ENCODE measurements at regions not wholly inside any gene's neighbourhood (a gene's known extent, or its start where the extent isn't known, plus 50 kb on each side); places are given as distances from the start of the nearest gene placed in this dataset.

GRCh38 chr2:22944143-22944542, 440.8 kb upstream of the KLHL29 start:
- Histone ChIP-seq H3K9me3 (no peaks in the 10 kb centered on the region), H3K27me3 (replicated peaks; ENCODE audit: insufficient read depth) (no peaks in the 10 kb centered on the region), H3K4me3 (no peak overlapping the region), H3K27ac (no peak overlapping the region), H3K36me3 (no peaks in the 10 kb centered on the region), H3K4me1 (replicated peaks) (no peaks in the 10 kb centered on the region)
- no peak for DNase-seq (ENCODE audit: low spot score)
- 87% methylated on average over 7 of the region's 7 CpGs for WGBS
- TF ChIP-seq CTCF (IDR thresholded peaks at IDR 0.05) = no peak
- intact Hi-C loops (cut with DNase I) = no loop called here

- Histone ChIP-seq H3K27ac (no peak overlapping the region), H3K4me1 (replicated peaks) (no peaks in the 10 kb centered on the region), H3K9me3 (no peaks in the 10 kb centered on the region), H3K36me3 (no peaks in the 10 kb centered on the region), H3K27me3 (replicated peaks; ENCODE audit: insufficient read depth) (no peaks in the 10 kb centered on the region), H3K4me3 (no peak overlapping the region)
- DNase-seq (ENCODE audit: low spot score) = no peak
- intact Hi-C loops (cut with DNase I) = no loop called here
- TF ChIP-seq POLR2AphosphoS5 (IDR thresholded peaks at IDR 0.05) = no peak
- no peak for TF ChIP-seq CTCF (IDR thresholded peaks at IDR 0.05)
- no peak for TF ChIP-seq POLR2A (IDR thresholded peaks at IDR 0.05)
- WGBS = 97% methylated on average over 2 of the region's 2 CpGs
Observed at GRCh38 chr2:22946553-22946952, 438.4 kb upstream of the KLHL29 start.

GRCh38 chr2:22947741-22948140, 437.2 kb upstream of the KLHL29 start:
- no peak overlapping the region for H3K4me3 ChIP-seq
- TF ChIP-seq POLR2A (IDR thresholded peaks at IDR 0.05) (no peak), CTCF (IDR thresholded peaks at IDR 0.05) (no peak), POLR2AphosphoS5 (IDR thresholded peaks at IDR 0.05) (no peak)
- 85% methylated on average over 4 of the region's 4 CpGs for WGBS
- no peak for DNase-seq (ENCODE audit: low spot score)
- H3K9me3 ChIP-seq = no peaks in the 10 kb centered on the region
- H3K27me3 ChIP-seq (replicated peaks; ENCODE audit: insufficient read depth) = no peaks in the 10 kb centered on the region
- H3K4me1 ChIP-seq (replicated peaks) = no peaks in the 10 kb centered on the region
- intact Hi-C loops (cut with DNase I) = no loop called here
- no peaks in the 10 kb centered on the region for H3K36me3 ChIP-seq
- no peak overlapping the region for H3K27ac ChIP-seq

- Histone ChIP-seq H3K36me3 (no peaks in the 10 kb centered on the region), H3K4me1 (replicated peaks) (no peaks in the 10 kb centered on the region), H3K27me3 (replicated peaks; ENCODE audit: insufficient read depth) (no peaks in the 10 kb centered on the region), H3K27ac (no peak overlapping the region), H3K4me3 (no peak overlapping the region), H3K9me3 (no peaks in the 10 kb centered on the region)
- TF ChIP-seq POLR2AphosphoS5 (IDR thresholded peaks at IDR 0.05) (no peak), CTCF (IDR thresholded peaks at IDR 0.05) (no peak), POLR2A (IDR thresholded peaks at IDR 0.05) (no peak)
- DNase-seq (ENCODE audit: low spot score) = no peak
- 63% methylated on average over 2 of the region's 2 CpGs for WGBS
- intact Hi-C loops (cut with DNase I) = no loop called here
Observed at GRCh38 chr2:22950431-22950830, 434.5 kb upstream of the KLHL29 start.

- no peaks in the 10 kb centered on the region for H3K9me3 ChIP-seq
- H3K27me3 ChIP-seq (replicated peaks; ENCODE audit: insufficient read depth) = no peaks in the 10 kb centered on the region
- intact Hi-C loops (cut with DNase I) = no loop called here
- TF ChIP-seq POLR2AphosphoS5 (IDR thresholded peaks at IDR 0.05) (no peak), POLR2A (IDR thresholded peaks at IDR 0.05) (no peak), CTCF (IDR thresholded peaks at IDR 0.05) (no peak)
- no peak for DNase-seq (ENCODE audit: low spot score)
- H3K36me3 ChIP-seq = no peaks in the 10 kb centered on the region
- H3K27ac ChIP-seq = no peak overlapping the region
- WGBS = 83% methylated on average over 6 of the region's 6 CpGs
- H3K4me1 ChIP-seq (replicated peaks) = no peaks in the 10 kb centered on the region
- H3K4me3 ChIP-seq = no peak overlapping the region
Observed at GRCh38 chr2:22952656-22953225, 432.2 kb upstream of the KLHL29 start.
